ENCODE measurements at regions not wholly inside any gene's neighbourhood (a gene's known extent, or its start where the extent isn't known, plus 50 kb on each side); places are given as distances from the start of the nearest gene placed in this dataset.

GRCh38 chr2:199163613-199164458 is 293.9 kb downstream of the SATB2 start:
- no peak for TF ChIP-seq EZH2phosphoT487 (IDR thresholded peaks at IDR 0.05; ENCODE audit: low read depth)
- no peak for TF ChIP-seq CTCF (IDR thresholded peaks at IDR 0.05; ENCODE audit: low read depth, low read length)

GRCh38 chr2:199160677-199161465 is 296.9 kb downstream of the SATB2 start:
- Histone ChIP-seq H3K79me2 (ENCODE audit: low read length) (no peaks in the 10 kb centered on the region), H3K9me3 (ENCODE audit: insufficient read depth, low read length) (peaks cover 7% of the 10 kb centered on the region; the same call in 1 of the 2 replicates), H4K20me1 (ENCODE audit: insufficient read depth, low read length) (0 out of 2 replicates have a peak, but pooled peaks cover 5% of the 10 kb centered on the region), H3K27ac (ENCODE audit: low read length) (peak overlapping the region; percentile 25; the same call in 1 of the 2 replicates), H3K4me1 (ENCODE audit: low read length) (peaks cover 49% of the 10 kb centered on the region), H3K4me3 (ENCODE audit: low read length) (peak overlapping the region; percentile 28), H2AFZ (ENCODE audit: low read depth, low read length) (no peak overlapping the region), H3K27me3 (ENCODE audit: low read depth, low read length) (peaks cover 23% of the 10 kb centered on the region; the same call in 1 of the 2 replicates), H3K36me3 (replicated peaks; ENCODE audit: low read depth, low read length) (no peaks in the 10 kb centered on the region), H3K9ac (ENCODE audit: low read length) (no peak overlapping the region), H3K4me2 (ENCODE audit: low read length) (peak overlapping the region; percentile 65)
- TF ChIP-seq EZH2phosphoT487 (IDR thresholded peaks at IDR 0.05; ENCODE audit: low read depth), result no peak
- no peak for TF ChIP-seq CTCF (IDR thresholded peaks at IDR 0.05; ENCODE audit: low read depth, low read length)

More at GRCh38 chr2:199163613-199164458, 293.9 kb downstream of the SATB2 start:
- Histone ChIP-seq H3K27ac (ENCODE audit: low read length) (peak overlapping the region; percentile 33), H2AFZ (ENCODE audit: low read depth, low read length) (no peak overlapping the region), H3K4me1 (ENCODE audit: low read length) (peaks cover 44% of the 10 kb centered on the region), H3K4me3 (ENCODE audit: low read length) (peak overlapping the region; percentile 31), H3K9me3 (ENCODE audit: insufficient read depth, low read length) (no peaks in the 10 kb centered on the region), H3K27me3 (ENCODE audit: low read depth, low read length) (peaks cover 26% of the 10 kb centered on the region; the same call in 1 of the 2 replicates), H4K20me1 (ENCODE audit: insufficient read depth, low read length) (0 out of 2 replicates have a peak, but pooled peaks cover 5% of the 10 kb centered on the region), H3K36me3 (replicated peaks; ENCODE audit: low read depth, low read length) (no peaks in the 10 kb centered on the region), H3K9ac (ENCODE audit: low read length) (no peak overlapping the region), H3K79me2 (ENCODE audit: low read length) (no peaks in the 10 kb centered on the region), H3K4me2 (ENCODE audit: low read length) (peak overlapping the region; percentile 73)

GRCh38 chr2:199160081-199160480 is 297.7 kb downstream of the SATB2 start:
- TF ChIP-seq EZH2phosphoT487 (IDR thresholded peaks at IDR 0.05; ENCODE audit: low read depth), result no peak
- TF ChIP-seq CTCF (IDR thresholded peaks at IDR 0.05; ENCODE audit: low read depth, low read length), result no peak
- Histone ChIP-seq H3K79me2 (ENCODE audit: low read length) (no peaks in the 10 kb centered on the region), H3K9ac (ENCODE audit: low read length) (no peak overlapping the region), H4K20me1 (ENCODE audit: insufficient read depth, low read length) (0 out of 2 replicates have a peak, but pooled peaks cover 5% of the 10 kb centered on the region), H3K4me2 (ENCODE audit: low read length) (peak overlapping the region; percentile 65), H3K27me3 (ENCODE audit: low read depth, low read length) (peaks cover 19% of the 10 kb centered on the region; the same call in 1 of the 2 replicates), H3K36me3 (replicated peaks; ENCODE audit: low read depth, low read length) (no peaks in the 10 kb centered on the region), H3K4me1 (ENCODE audit: low read length) (peaks cover 49% of the 10 kb centered on the region), H2AFZ (ENCODE audit: low read depth, low read length) (no peak overlapping the region), H3K9me3 (ENCODE audit: insufficient read depth, low read length) (peaks cover 11% of the 10 kb centered on the region; the same call in 1 of the 2 replicates), H3K4me3 (ENCODE audit: low read length) (peak overlapping the region; percentile 28), H3K27ac (ENCODE audit: low read length) (peak overlapping the region; percentile 25; the same call in 1 of the 2 replicates)

Measured in OCI-LY3 (cell line).